ENCODE measurements at regions not wholly inside any gene's neighbourhood (a gene's known extent, or its start where the extent isn't known, plus 50 kb on each side); places are given as distances from the start of the nearest gene placed in this dataset.
"Not testable (repeated sequence)": the region's sequence is repeated elsewhere in the genome, so short reads cannot be mapped to it uniquely, and the experiment has no call there.

GRCh38 chr9:85858056-85858750 is 82.7 kb upstream of the NAA35 start:
- no peak for TF ChIP-seq CTCF (IDR thresholded peaks at IDR 0.05; ENCODE audit: low read depth, low read length)
- H3K4me3 ChIP-seq (replicated peaks in 1 of 2; ENCODE audit: low read depth in 2 of 2, low read length in 2 of 2): no peak overlapping the region
- no peak for DNase-seq (ENCODE audit: low read depth in 2 of 2)

DNA sequence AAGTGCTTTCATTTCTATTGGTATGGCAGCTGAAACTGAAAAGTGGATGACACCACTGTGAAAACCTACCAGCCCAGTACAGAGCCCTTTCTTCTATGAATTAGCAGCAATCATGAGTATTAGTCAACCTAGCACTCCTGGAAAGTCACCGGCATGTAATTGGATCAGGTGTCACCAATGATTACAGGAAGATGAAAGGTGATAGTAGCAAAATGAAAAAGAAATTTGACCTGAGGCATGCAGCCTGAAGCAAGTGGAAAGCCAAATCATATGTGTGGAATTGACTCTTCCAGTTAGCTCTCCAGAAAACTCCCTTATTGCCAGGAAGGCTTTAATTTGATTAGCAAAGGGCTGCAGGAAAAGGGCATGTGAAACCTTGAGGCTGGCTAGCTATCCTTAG is 81.2 kb upstream of the NAA35 start:
- TF ChIP-seq CTCF (IDR thresholded peaks at IDR 0.05; ENCODE audit: low read depth, low read length): no peak
- DNase-seq (ENCODE audit: low read depth in 2 of 2): no peak
- H3K4me3 ChIP-seq (replicated peaks in 1 of 2; ENCODE audit: low read depth in 2 of 2, low read length in 2 of 2): no peak overlapping the region

DNA sequence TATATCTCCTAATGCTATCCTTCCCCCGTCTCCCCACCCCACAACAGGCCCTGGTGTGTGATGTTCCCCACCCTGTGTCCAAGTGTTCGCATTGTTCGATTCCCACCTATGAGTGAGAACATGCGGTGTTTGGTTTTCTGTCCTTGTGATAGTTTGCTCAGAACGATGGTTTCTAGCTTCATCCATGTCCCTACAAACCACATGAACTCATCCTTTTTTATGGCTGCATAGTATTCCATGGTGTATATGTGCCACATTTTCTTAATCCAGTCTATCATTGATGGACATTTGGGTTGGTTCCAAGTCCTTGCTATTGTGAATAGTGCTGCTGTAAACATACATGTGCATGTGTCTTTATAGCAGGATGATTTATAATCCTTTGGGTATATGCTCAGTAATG is 79.1 kb upstream of the NAA35 start:
- not testable (repeated sequence) for H3K4me3 ChIP-seq (replicated peaks in 1 of 2; ENCODE audit: low read depth in 2 of 2, low read length in 2 of 2); DNase-seq (ENCODE audit: low read depth in 2 of 2)

DNA sequence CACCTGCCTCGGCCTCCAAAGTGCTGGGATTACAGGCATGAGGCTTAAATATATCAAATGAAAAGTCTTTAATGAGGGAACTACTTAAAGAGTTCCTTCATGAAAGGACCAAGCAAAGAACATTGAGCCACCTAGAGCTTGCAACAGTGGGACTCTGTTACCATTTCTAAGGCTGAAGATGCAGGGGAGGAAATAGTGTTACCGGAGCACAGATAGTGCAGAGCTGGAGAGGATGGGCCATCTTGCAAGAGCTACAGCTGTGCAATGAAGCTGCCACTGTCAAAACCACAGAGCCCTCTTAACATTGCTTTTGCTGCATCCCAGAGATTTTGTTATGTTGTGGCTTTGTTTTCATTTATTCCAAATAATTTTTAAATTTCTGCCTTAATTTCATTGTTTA is 77.1 kb upstream of the NAA35 start:
- H3K4me3 ChIP-seq (replicated peaks in 1 of 2; ENCODE audit: low read depth in 2 of 2, low read length in 2 of 2): no peak overlapping the region
- no peak for TF ChIP-seq CTCF (IDR thresholded peaks at IDR 0.05; ENCODE audit: low read depth, low read length)
- no peak for DNase-seq (ENCODE audit: low read depth in 2 of 2)

- no peak overlapping the region for H3K4me3 ChIP-seq (replicated peaks in 1 of 2; ENCODE audit: low read depth in 2 of 2, low read length in 2 of 2)
- TF ChIP-seq CTCF (IDR thresholded peaks at IDR 0.05; ENCODE audit: low read depth, low read length): no peak
- no peak for DNase-seq (ENCODE audit: low read depth in 2 of 2)
Measured at GRCh38 chr9:85871008-85871407, 69.9 kb upstream of the NAA35 start.

DNA sequence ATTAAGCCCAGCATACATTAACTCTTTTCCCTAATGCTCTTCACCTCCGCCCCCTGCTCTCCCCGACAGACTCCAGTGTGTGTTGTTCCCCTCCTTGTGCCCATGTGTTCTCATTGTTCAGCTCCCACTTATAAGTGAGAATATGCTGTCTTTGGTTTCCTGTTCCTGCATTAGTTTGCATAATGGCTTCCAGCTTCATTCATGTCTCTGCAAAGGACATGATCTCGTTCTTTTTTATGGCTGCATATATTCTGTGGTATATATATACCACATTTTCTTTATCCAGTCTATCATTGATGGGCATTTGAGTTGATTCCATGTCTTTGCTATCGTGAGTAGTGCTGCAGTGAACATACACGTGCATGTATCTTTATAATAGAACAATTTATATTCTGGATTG is 69.3 kb upstream of the NAA35 start:
- not testable (repeated sequence) for H3K4me3 ChIP-seq (replicated peaks in 1 of 2; ENCODE audit: low read depth in 2 of 2, low read length in 2 of 2); DNase-seq (ENCODE audit: low read depth in 2 of 2)

DNA sequence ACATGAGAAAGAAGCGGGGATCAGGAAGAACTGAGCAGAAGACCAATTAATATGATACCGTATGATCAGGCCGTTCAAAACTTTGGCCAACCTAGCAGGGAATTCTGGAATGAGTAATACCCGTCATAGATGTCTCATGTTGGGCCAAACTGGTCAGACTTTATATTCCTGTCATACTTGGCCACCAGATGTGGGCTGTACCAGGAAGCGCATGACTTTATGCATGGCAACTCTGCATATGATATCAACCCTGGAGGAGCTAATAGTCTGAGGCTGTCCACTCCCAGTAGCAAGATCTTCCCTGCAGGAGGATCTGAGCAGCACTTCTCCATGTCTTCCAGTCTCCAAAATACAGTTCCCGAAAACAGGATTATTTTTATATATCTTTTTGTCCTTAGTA is 68.5 kb upstream of the NAA35 start:
- no peak overlapping the region for H3K4me3 ChIP-seq (replicated peaks in 1 of 2; ENCODE audit: low read depth in 2 of 2, low read length in 2 of 2)
- no peak for DNase-seq (ENCODE audit: low read depth in 2 of 2)
- TF ChIP-seq CTCF (IDR thresholded peaks at IDR 0.05; ENCODE audit: low read depth, low read length): no peak

DNA sequence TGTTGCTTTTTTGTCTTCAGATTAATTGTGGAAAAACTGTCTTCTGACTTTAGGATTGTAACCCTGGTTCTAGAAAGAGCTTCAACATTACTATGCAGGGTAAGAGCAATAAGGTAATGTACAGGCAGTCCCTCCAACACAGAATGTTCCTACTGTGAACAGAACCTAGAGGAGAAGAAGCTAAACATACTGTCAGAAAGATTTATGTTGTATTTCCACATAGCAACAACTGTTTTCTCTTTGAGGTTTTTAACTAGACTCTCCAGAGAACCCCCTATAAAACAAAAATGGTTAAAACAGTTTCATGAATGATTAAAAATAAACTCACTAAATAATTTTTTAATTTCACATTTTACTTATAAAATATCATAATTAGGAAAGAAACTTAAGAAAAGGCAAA is 64.3 kb upstream of the NAA35 start:
- no peak for TF ChIP-seq CTCF (IDR thresholded peaks at IDR 0.05; ENCODE audit: low read depth, low read length)
- DNase-seq (ENCODE audit: low read depth in 2 of 2): no peak
- H3K4me3 ChIP-seq (replicated peaks in 1 of 2; ENCODE audit: low read depth in 2 of 2, low read length in 2 of 2): no peak overlapping the region

DNA sequence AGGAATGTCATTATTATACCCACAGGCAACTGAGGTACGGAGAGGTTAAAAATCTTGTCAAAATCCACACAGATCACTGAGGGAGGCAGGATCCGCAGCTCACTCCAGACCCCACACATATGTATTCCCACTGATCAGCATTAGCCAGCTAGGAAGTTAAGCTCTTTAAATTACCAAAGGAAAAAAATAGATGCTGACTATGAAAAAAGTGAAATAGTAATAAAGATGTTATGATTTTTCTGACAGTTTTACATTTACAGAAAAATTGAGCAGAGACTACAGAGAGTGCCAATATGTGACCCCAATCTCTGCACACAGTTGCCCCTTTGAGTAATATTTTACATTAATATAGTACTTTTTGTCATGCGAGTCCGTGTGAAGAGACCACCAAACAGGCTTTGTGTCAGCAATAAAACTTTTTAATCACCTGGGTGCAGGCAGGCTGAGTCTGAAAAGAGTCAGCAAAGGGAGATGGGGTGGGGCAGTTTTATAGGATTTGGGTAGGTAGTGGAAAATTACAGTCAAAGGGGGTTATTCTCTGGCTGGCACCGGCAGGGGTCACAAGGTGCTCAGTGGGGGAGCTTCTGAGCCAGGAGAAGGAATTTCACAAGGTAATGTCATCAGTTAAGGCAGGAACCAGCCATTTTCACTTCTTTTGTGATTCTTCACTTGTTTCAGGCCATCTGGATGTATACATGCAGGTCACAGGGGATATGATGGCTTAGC is 61.9 kb upstream of the NAA35 start:
- H3K4me3 ChIP-seq (replicated peaks in 1 of 2; ENCODE audit: low read depth in 2 of 2, low read length in 2 of 2); DNase-seq (ENCODE audit: low read depth in 2 of 2): not testable (repeated sequence)

GRCh38 chr9:85880507-85880906 is 60.4 kb upstream of the NAA35 start:
- not testable (repeated sequence) for H3K4me3 ChIP-seq (replicated peaks in 1 of 2; ENCODE audit: low read depth in 2 of 2, low read length in 2 of 2)

More at GRCh38 chr9:85880507-85880906, 60.4 kb upstream of the NAA35 start:
- not testable (repeated sequence) for DNase-seq (ENCODE audit: low read depth in 2 of 2)

Data from cardiac fibroblast (primary cell).